ENCODE measurements at regions not wholly inside any gene's neighbourhood (a gene's known extent, or its start where the extent isn't known, plus 50 kb on each side); places are given as distances from the start of the nearest gene placed in this dataset.

DNA sequence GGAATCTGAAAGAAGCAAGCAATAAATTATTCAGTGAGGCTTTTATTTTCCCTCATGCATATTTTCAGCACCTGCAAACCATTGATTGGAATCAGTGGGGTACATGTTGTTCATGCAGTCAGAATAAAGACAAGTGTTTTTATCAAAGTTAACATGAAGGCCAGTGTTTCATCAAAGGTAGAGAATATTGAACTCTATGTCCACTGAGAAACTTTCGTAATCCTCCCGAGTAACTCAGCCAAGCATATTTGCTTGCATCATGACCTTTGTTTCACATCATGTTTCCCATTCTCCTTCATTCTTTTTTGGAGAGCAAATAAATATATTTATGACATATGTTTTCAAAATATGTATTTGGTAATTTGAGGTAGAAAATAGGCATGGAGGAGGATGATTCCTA is 663.1 kb downstream of the SH2D4B start:
- TF ChIP-seq, protein P1, sequence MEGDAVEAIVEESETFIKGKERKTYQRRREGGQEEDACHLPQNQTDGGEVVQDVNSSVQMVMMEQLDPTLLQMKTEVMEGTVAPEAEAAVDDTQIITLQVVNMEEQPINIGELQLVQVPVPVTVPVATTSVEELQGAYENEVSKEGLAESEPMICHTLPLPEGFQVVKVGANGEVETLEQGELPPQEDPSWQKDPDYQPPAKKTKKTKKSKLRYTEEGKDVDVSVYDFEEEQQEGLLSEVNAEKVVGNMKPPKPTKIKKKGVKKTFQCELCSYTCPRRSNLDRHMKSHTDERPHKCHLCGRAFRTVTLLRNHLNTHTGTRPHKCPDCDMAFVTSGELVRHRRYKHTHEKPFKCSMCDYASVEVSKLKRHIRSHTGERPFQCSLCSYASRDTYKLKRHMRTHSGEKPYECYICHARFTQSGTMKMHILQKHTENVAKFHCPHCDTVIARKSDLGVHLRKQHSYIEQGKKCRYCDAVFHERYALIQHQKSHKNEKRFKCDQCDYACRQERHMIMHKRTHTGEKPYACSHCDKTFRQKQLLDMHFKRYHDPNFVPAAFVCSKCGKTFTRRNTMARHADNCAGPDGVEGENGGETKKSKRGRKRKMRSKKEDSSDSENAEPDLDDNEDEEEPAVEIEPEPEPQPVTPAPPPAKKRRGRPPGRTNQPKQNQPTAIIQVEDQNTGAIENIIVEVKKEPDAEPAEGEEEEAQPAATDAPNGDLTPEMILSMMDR (IDR thresholded peaks at IDR 0.05; ENCODE audit: low read depth, low read length) = no peak
- TF ChIP-seq POLR2A (IDR thresholded peaks at IDR 0.05; ENCODE audit: extremely low read depth, insufficient read length) = no peak
- TF ChIP-seq, protein P2, sequence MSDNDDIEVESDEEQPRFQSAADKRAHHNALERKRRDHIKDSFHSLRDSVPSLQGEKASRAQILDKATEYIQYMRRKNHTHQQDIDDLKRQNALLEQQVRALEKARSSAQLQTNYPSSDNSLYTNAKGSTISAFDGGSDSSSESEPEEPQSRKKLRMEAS (IDR thresholded peaks at IDR 0.05; ENCODE audit: low read depth, low read length) = no peak
- TF ChIP-seq MYC (IDR thresholded peaks at IDR 0.05; ENCODE audit: low read depth, low read length) = no peak
